ENCODE measurements at regions not wholly inside any gene's neighbourhood (a gene's known extent, or its start where the extent isn't known, plus 50 kb on each side); places are given as distances from the start of the nearest gene placed in this dataset.
"Not testable (repeated sequence)": the region's sequence is repeated elsewhere in the genome, so short reads cannot be mapped to it uniquely, and the experiment has no call there.

DNA sequence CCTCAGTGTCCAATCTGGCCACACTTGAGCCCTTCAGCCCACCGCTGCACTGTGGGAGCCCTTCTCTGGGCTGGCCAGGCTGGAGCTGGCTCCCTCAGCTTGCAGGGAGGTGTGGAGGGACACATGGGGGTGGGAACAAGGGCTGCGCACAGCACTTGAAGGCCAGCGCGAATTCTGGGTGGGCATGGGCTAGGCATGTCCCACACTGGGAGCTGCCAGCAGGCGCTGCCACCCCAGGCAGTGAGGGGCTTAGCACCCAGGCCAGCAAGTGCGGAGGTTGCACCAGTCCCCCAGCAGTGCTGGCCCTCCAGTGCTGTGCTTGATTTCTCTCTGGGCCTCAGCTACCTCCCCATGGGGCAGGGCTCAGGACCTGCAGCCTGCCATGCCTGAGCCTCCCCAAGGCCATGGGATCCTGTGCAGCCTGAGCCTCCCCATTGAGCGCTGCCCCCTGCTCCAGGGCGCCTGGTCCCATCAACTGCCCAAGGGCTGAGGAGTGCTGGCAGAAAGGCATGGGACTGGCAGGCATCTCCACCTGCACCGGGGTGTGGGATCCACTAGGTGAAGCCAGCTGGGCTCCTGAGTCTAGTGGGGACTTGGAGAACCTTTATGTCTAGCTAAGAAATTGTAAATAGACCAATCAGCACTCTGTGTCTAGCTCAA, 148.2 kb downstream of the EMB start:
- H3K27ac ChIP-seq = no peak overlapping the region
- DNase-seq = no peak
- H3K27me3 ChIP-seq = no peaks in the 10 kb centered on the region
- H3K9me3 ChIP-seq = no peaks in the 10 kb centered on the region
- intact Hi-C loops (cut with DNase I; ENCODE audit: low total_unique reads) = no loop called here
- no peak overlapping the region for H3K4me3 ChIP-seq
- no peak for TF ChIP-seq POLR2A (IDR thresholded peaks at IDR 0.05)
- TF ChIP-seq, protein P1, sequence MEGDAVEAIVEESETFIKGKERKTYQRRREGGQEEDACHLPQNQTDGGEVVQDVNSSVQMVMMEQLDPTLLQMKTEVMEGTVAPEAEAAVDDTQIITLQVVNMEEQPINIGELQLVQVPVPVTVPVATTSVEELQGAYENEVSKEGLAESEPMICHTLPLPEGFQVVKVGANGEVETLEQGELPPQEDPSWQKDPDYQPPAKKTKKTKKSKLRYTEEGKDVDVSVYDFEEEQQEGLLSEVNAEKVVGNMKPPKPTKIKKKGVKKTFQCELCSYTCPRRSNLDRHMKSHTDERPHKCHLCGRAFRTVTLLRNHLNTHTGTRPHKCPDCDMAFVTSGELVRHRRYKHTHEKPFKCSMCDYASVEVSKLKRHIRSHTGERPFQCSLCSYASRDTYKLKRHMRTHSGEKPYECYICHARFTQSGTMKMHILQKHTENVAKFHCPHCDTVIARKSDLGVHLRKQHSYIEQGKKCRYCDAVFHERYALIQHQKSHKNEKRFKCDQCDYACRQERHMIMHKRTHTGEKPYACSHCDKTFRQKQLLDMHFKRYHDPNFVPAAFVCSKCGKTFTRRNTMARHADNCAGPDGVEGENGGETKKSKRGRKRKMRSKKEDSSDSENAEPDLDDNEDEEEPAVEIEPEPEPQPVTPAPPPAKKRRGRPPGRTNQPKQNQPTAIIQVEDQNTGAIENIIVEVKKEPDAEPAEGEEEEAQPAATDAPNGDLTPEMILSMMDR (IDR thresholded peaks at IDR 0.05) = no peak
- H3K36me3 ChIP-seq = no peaks in the 10 kb centered on the region
- no peaks in the 10 kb centered on the region for H3K4me1 ChIP-seq

- H3K27me3 ChIP-seq; DNase-seq; H3K36me3 ChIP-seq; H3K27ac ChIP-seq; H3K9me3 ChIP-seq; H3K4me1 ChIP-seq; H3K4me3 ChIP-seq; intact Hi-C loops (cut with DNase I; ENCODE audit: low total_unique reads): not testable (repeated sequence)
These were observed 160.6 kb downstream of the EMB start for GRCh38 chr5:50280461-50280860.
